Right atrium auricular region (tissue), 2 donors: ENCODE measurements at regions not wholly inside any gene's neighbourhood (a gene's known extent, or its start where the extent isn't known, plus 50 kb on each side); places are given as distances from the start of the nearest gene placed in this dataset.

ENCODE experiments used
- DNase-seq: peaks from one replicate; pipeline ENCODE4 v3.0.0-alpha.2; 2019; ENCODE audit warnings: low spot score
- H3K27ac ChIP-seq, 2 donors: fragments of 200-600 bp; sonication (generic); 1 replicate in 1 of 2; 2 replicates in 1 of 2; pipeline ENCODE4 v1.5.1; 2016 to 2019
- H3K27me3 ChIP-seq, 2 donors: fragments of 200-600 bp; sonication (generic); one replicate each; pipeline versions ENCODE4 v1.5.1 to v1.6.0; 2017 to 2019
- H3K36me3 ChIP-seq: fragments of 200-600 bp; sonication (generic); one replicate; pipeline ENCODE4 v1.5.1; 2016
- H3K4me1 ChIP-seq, 2 donors: fragments of 200-600 bp; sonication (generic); one replicate each; pipeline versions ENCODE4 v1.5.1 to v1.6.0; 2017 to 2019
- H3K4me3 ChIP-seq, 2 donors: fragments of 200-600 bp; sonication (generic); 1 replicate in 1 of 2; 2 replicates in 1 of 2; pipeline ENCODE4 v1.5.1; 2017 to 2019; ENCODE audit warnings: mild to moderate bottlenecking in 1 of 2, moderate library complexity in 1 of 2
- H3K9me3 ChIP-seq, 2 donors: fragments of 200-600 bp; sonication (generic); one replicate each; pipeline ENCODE4 v1.5.1; 2019
- CTCF ChIP-seq, 2 donors: fragments of 200-600 bp; sonication (generic); IDR thresholded peaks; one replicate each; pipeline ENCODE4 v1.5.1; 2019; ENCODE audit warnings: antibody characterized with exemption in 2 of 2

DNA sequence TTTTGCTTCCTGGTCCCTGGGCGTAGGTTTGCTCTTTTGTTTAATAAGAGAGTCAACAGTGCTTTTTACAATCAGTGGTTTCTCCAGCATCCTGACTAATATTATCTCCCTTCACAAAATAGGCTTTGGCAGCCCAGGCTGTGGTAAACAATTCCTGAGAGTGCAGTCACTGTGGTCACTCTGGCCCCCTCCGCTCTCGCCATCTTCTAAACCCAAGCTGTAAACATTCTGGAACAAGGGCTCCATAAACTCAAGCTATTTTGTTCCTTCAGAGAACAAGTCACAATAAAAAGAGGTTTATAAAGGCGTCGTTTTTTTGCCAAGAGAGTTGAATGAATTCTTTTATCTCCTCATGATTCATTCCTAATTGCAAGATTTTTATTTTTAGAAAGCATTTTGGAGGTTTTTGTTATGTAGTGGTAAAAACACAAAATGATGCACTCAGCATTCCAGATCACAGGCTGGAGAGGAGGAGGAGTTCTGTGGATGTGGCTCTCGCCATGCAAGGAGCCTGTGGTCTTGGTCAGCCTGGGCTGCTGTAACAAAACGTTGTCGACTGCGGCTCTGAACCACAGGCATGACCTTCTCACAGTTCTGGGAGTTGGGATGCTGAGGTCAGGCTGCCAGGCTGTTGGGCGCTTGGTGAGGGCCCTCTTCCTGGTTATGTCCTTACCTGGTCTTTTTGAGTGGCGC, 486.4 kb upstream of the FAT1 start:
- peaks cover 0 to 9% of the 10 kb centered on the region in 2 donors for H3K9me3 ChIP-seq
- no peak for DNase-seq
- H3K4me3 ChIP-seq: no peak overlapping the region
- H3K27me3 ChIP-seq: no peaks in the 10 kb centered on the region
- no peak for TF ChIP-seq CTCF (IDR thresholded peaks at IDR 0.05)
- H3K4me1 ChIP-seq: no peaks in the 10 kb centered on the region
- no peaks in the 10 kb centered on the region for H3K36me3 ChIP-seq
- no peak overlapping the region for H3K27ac ChIP-seq

DNA sequence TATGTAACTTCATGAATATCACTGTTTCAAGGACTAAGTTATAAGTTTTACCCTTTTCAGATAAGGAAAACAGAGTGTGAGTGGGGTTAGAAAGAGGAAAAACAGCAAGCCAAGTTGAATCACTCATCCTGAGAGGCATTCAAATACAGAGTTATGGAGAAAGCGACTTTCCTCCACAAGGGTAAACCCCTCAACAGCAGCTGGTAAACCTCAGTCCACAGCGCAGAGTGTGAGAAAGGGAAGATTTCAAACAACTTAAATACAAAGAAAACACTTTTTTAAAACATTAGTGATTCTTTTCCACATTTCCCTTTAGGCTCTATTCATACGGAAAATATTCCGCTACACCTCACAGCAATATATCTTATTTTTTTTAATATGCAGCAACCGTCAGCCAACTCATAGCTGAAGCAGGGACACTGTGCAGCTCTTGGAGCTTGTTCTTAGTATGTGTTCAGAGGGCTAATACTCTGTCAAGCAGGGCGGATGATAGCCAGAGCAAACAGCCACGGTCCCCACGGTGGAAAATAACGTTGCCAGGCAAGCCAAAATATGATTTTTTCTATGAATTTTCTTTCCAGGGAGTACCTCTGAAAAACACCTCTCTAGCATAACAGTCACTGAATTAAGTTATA, 488.9 kb upstream of the FAT1 start:
- no peaks in the 10 kb centered on the region for H3K27me3 ChIP-seq
- no peak overlapping the region for H3K4me3 ChIP-seq
- H3K9me3 ChIP-seq: no peaks in the 10 kb centered on the region
- no peaks in the 10 kb centered on the region for H3K4me1 ChIP-seq
- H3K27ac ChIP-seq: no peak overlapping the region
- no peak for TF ChIP-seq CTCF (IDR thresholded peaks at IDR 0.05)
- no peaks in the 10 kb centered on the region for H3K36me3 ChIP-seq
- no peak for DNase-seq

DNA sequence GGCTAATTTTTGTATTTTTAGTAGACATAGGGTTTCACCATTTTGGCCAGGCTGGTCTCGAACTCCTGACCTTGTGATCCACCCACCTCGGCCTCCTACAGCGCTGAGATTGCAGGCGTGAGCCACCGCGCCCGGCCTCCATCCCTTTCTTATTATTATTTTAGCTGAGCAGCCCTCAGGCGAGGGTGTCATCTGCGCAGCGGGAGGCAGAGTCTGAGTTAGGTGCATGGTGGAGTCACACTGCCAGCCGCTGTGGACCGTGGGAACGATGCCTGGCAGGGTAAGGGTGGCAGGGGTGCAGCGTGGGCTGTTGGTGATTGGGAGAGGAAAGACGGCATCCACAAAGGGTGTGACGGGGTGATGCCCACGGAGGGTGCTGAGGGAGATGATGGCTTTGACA, 491.8 kb upstream of the FAT1 start:
- Histone ChIP-seq H3K27ac (no peak overlapping the region), H3K9me3 (no peaks in the 10 kb centered on the region), H3K4me1 (no peaks in the 10 kb centered on the region), H3K36me3 (no peaks in the 10 kb centered on the region), H3K27me3 (no peaks in the 10 kb centered on the region), H3K4me3 (no peak overlapping the region)
- no peak for DNase-seq
- TF ChIP-seq CTCF (IDR thresholded peaks at IDR 0.05): no peak

- Histone ChIP-seq H3K27me3 (no peaks in the 10 kb centered on the region), H3K4me3 (no peak overlapping the region), H3K9me3 (no peaks in the 10 kb centered on the region), H3K4me1 (no peaks in the 10 kb centered on the region), H3K27ac (no peak overlapping the region), H3K36me3 (no peaks in the 10 kb centered on the region)
- no peak for TF ChIP-seq CTCF (IDR thresholded peaks at IDR 0.05)
- no peak for DNase-seq
Observed at GRCh38 chr4:187218705-187219245, 495.1 kb upstream of the FAT1 start.

GRCh38 chr4:187224560-187224959, 500.9 kb upstream of the FAT1 start:
- no peak for DNase-seq
- Histone ChIP-seq H3K4me3 (no peak overlapping the region), H3K9me3 (no peaks in the 10 kb centered on the region), H3K27ac (no peak overlapping the region), H3K27me3 (no peaks in the 10 kb centered on the region), H3K4me1 (no peaks in the 10 kb centered on the region), H3K36me3 (no peaks in the 10 kb centered on the region)
- no peak for TF ChIP-seq CTCF (IDR thresholded peaks at IDR 0.05)
